ENCODE measurements at regions not wholly inside any gene's neighbourhood (a gene's known extent, or its start where the extent isn't known, plus 50 kb on each side); places are given as distances from the start of the nearest gene placed in this dataset.

- ChIA-PET POLR2A (no interaction called here), CTCF (no interaction called here)
- no peak for DNase-seq (ENCODE audit: low read depth, low spot score)
Observed at GRCh38 chr11:119936426-119936825, 201.5 kb downstream of the TRIM29 start.

GRCh38 chr11:119935349-119935925 is 202.5 kb downstream of the TRIM29 start:
- ChIA-PET POLR2A (no interaction called here), CTCF (no interaction called here)
- H3K4me3 ChIP-seq (ENCODE audit: low read depth, low read length), result no peak overlapping the region
- DNase-seq (ENCODE audit: low read depth, low spot score), result no peak
- TF ChIP-seq CTCF (IDR thresholded peaks at IDR 0.05; ENCODE audit: insufficient read depth, low read length, missing control alignments), result no peak

More at GRCh38 chr11:119936426-119936825, 201.5 kb downstream of the TRIM29 start:
- TF ChIP-seq CTCF (IDR thresholded peaks at IDR 0.05; ENCODE audit: insufficient read depth, low read length, missing control alignments), result no peak
- H3K4me3 ChIP-seq (ENCODE audit: low read depth, low read length), result no peak overlapping the region

- H3K4me3 ChIP-seq (ENCODE audit: low read depth, low read length), result no peak overlapping the region
- ChIA-PET POLR2A (no interaction called here), CTCF (no interaction called here)
- TF ChIP-seq CTCF (IDR thresholded peaks at IDR 0.05; ENCODE audit: insufficient read depth, low read length, missing control alignments), result no peak
- DNase-seq (ENCODE audit: low read depth, low spot score), result no peak
Observed at GRCh38 chr11:119934866-119935265, 203.0 kb downstream of the TRIM29 start.

- TF ChIP-seq CTCF (IDR thresholded peaks at IDR 0.05; ENCODE audit: insufficient read depth, low read length, missing control alignments), result no peak
- DNase-seq (ENCODE audit: low read depth, low spot score), result no peak
- ChIA-PET CTCF (no interaction called here), POLR2A (no interaction called here)
- H3K4me3 ChIP-seq (ENCODE audit: low read depth, low read length), result no peak overlapping the region
Observed at GRCh38 chr11:119934267-119934666, 203.6 kb downstream of the TRIM29 start.

GRCh38 chr11:119933584-119933983 is 204.3 kb downstream of the TRIM29 start:
- POLR2A ChIA-PET, result no interaction called here
- H3K4me3 ChIP-seq (ENCODE audit: low read depth, low read length), result no peak overlapping the region
- TF ChIP-seq CTCF (IDR thresholded peaks at IDR 0.05; ENCODE audit: insufficient read depth, low read length, missing control alignments), result no peak
- no peak for DNase-seq (ENCODE audit: low read depth, low spot score)
- CTCF ChIA-PET, result no interaction called here

- H3K4me3 ChIP-seq (ENCODE audit: low read depth, low read length), result no peak overlapping the region
- no peak for DNase-seq (ENCODE audit: low read depth, low spot score)
- POLR2A ChIA-PET, result no interaction called here
- no peak for TF ChIP-seq CTCF (IDR thresholded peaks at IDR 0.05; ENCODE audit: insufficient read depth, low read length, missing control alignments)
- CTCF ChIA-PET, result no interaction called here
Observed at GRCh38 chr11:119932828-119933562, 204.0 kb upstream of the NECTIN1 start.
